KMS-11 (cell line): ENCODE measurements at regions not wholly inside any gene's neighbourhood (a gene's known extent, or its start where the extent isn't known, plus 50 kb on each side); places are given as distances from the start of the nearest gene placed in this dataset.

Experiments
- H2AFZ ChIP-seq: fragments of 200-600 bp; sonication (generic); 2 replicates; pipeline ENCODE4 v1.6.1; 2016; ENCODE audit warnings: antibody characterized with exemption, mixed run types, low read depth
- H3K27ac ChIP-seq: fragments of 200-600 bp; sonication (generic); 2 replicates; pipeline ENCODE4 v1.6.1; 2016; ENCODE audit warnings: mild to moderate bottlenecking, mixed run types
- H3K27me3 ChIP-seq: fragments of 200-600 bp; sonication (generic); 2 replicates; pipeline ENCODE4 v1.6.1; 2017; ENCODE audit warnings: mild to moderate bottlenecking, low read depth, mixed run types, moderate library complexity; ENCODE audit not compliant: insufficient read depth
- H3K36me3 ChIP-seq: fragments of 200-600 bp; sonication (generic); 2 replicates; pipeline ENCODE4 v1.6.1; 2017; ENCODE audit warnings: mild to moderate bottlenecking, mixed run types; ENCODE audit not compliant: insufficient read depth
- H3K4me1 ChIP-seq: fragments of 200-600 bp; sonication (generic); 2 replicates; pipeline ENCODE4 v1.6.1; 2016; ENCODE audit warnings: mild to moderate bottlenecking, low read depth, mixed run types; ENCODE audit not compliant: poor library complexity, severe bottlenecking
- H3K4me2 ChIP-seq: fragments of 200-600 bp; sonication (generic); 2 replicates; pipeline ENCODE4 v1.7.0; 2016; ENCODE audit warnings: mild to moderate bottlenecking, mixed run types
- H3K4me3 ChIP-seq: fragments of 200-600 bp; sonication (generic); IDR thresholded peaks from 2 replicates; pipeline ENCODE4 v1.6.1; 2017; ENCODE audit warnings: low read depth, low read length, mixed read lengths; ENCODE audit not compliant: insufficient read depth
- H3K79me2 ChIP-seq: fragments of 200-600 bp; sonication (generic); 2 replicates; pipeline ENCODE4 v1.6.1; 2016; ENCODE audit warnings: low read depth, mixed run types; ENCODE audit not compliant: insufficient read depth
- H3K9ac ChIP-seq: fragments of 200-600 bp; sonication (generic); 2 replicates; pipeline ENCODE4 v1.6.1; 2016; ENCODE audit warnings: mild to moderate bottlenecking, mixed run types
- H4K20me1 ChIP-seq: fragments of 200-600 bp; sonication (generic); 2 replicates; pipeline ENCODE4 v1.6.1; 2016; ENCODE audit warnings: mild to moderate bottlenecking, mixed run types; ENCODE audit not compliant: insufficient read depth
- TF ChIP-seq, protein P1 (sequence below): fragments of 200-600 bp; sonication (generic); conservative IDR thresholded peaks from 2 replicates; pipeline ENCODE4 v1.6.1; 2017; ENCODE audit warnings: low read depth, mild to moderate bottlenecking, antibody characterized with exemption, low read length, moderate library complexity, mixed read lengths

- no peaks in the 10 kb centered on the region for H3K4me1 ChIP-seq
- H2AFZ ChIP-seq = no peak overlapping the region
- no peaks in the 10 kb centered on the region for H3K36me3 ChIP-seq
- no peak overlapping the region for H3K4me2 ChIP-seq
- no peaks in the 10 kb centered on the region for H4K20me1 ChIP-seq
- H3K9ac ChIP-seq = no peak overlapping the region
- H3K27ac ChIP-seq = no peak overlapping the region
- no peaks in the 10 kb centered on the region for H3K79me2 ChIP-seq
- H3K27me3 ChIP-seq = no peaks in the 10 kb centered on the region
- no peak overlapping the region for H3K4me3 ChIP-seq
- TF ChIP-seq, protein P1, sequence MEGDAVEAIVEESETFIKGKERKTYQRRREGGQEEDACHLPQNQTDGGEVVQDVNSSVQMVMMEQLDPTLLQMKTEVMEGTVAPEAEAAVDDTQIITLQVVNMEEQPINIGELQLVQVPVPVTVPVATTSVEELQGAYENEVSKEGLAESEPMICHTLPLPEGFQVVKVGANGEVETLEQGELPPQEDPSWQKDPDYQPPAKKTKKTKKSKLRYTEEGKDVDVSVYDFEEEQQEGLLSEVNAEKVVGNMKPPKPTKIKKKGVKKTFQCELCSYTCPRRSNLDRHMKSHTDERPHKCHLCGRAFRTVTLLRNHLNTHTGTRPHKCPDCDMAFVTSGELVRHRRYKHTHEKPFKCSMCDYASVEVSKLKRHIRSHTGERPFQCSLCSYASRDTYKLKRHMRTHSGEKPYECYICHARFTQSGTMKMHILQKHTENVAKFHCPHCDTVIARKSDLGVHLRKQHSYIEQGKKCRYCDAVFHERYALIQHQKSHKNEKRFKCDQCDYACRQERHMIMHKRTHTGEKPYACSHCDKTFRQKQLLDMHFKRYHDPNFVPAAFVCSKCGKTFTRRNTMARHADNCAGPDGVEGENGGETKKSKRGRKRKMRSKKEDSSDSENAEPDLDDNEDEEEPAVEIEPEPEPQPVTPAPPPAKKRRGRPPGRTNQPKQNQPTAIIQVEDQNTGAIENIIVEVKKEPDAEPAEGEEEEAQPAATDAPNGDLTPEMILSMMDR = no peak
Measured at GRCh38 chr5:53180538-53180937, 71.0 kb upstream of the MOCS2 start.

DNA sequence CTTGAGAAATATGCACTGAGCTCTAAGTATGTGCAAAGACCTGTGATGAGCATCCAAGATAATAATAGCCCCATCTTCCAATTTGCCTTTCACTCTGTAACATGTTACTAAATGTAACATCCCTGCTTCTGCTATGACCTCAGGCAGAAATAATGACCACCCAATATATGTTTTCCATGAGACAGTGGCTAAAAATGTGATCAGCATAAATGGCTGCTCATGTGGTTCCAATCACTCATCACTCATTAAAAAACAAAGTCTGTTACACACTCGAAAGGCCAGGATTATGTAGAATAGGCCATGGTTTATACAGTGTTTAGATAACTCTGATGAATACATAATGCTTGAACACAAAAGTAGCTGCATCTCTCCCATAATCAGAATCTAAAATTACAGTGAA lies 71.4 kb upstream of the MOCS2 start:
- H3K4me1 ChIP-seq = no peaks in the 10 kb centered on the region
- no peaks in the 10 kb centered on the region for H3K79me2 ChIP-seq
- no peak overlapping the region for H3K9ac ChIP-seq
- no peak overlapping the region for H3K4me3 ChIP-seq
- H2AFZ ChIP-seq = no peak overlapping the region
- no peaks in the 10 kb centered on the region for H4K20me1 ChIP-seq
- H3K27ac ChIP-seq = no peak overlapping the region
- TF ChIP-seq, protein P1 = no peak
- no peaks in the 10 kb centered on the region for H3K36me3 ChIP-seq
- no peaks in the 10 kb centered on the region for H3K27me3 ChIP-seq
- no peak overlapping the region for H3K4me2 ChIP-seq

- Histone ChIP-seq H3K27ac (no peak overlapping the region), H3K9ac (no peak overlapping the region), H3K4me3 (no peak overlapping the region), H3K27me3 (no peaks in the 10 kb centered on the region), H4K20me1 (no peaks in the 10 kb centered on the region), H3K36me3 (no peaks in the 10 kb centered on the region), H3K79me2 (no peaks in the 10 kb centered on the region), H2AFZ (no peak overlapping the region), H3K4me2 (no peak overlapping the region), H3K4me1 (no peaks in the 10 kb centered on the region)
- TF ChIP-seq, protein P1 = no peak
Measured at GRCh38 chr5:53183880-53184279, 74.3 kb upstream of the MOCS2 start.

DNA sequence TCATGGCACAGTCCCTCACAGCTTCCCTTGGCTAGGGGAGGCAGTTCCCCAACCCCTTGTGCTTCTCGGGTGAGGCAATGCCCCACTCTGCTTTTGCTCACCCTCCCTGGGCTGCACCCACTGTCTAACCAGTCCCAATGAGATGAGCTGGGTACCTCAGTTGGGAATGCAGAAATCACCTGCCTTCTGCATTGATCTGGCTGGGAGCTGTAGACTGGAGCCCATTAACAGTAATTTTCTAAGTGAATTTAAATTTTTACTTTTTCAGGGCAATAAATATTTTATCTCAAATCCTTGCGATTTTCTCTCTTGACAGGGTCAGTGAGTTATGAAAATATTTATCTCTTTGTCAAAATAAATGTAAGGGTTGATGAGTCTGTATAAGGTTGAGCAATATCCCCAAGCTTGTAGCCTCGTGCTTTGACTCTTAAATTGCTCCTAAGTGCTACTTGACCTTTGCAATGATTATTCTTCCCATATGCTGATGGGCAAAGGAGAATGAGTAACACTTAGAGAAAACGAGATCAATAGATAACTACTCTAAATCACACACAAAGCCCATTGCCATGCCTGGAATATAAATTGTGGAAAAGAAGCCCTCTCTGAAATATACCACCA lies 82.1 kb upstream of the MOCS2 start:
- Histone ChIP-seq H3K4me1 (no peaks in the 10 kb centered on the region), H3K36me3 (no peaks in the 10 kb centered on the region), H2AFZ (no peak overlapping the region), H4K20me1 (no peaks in the 10 kb centered on the region), H3K9ac (no peak overlapping the region), H3K27ac (no peak overlapping the region), H3K4me2 (no peak overlapping the region), H3K27me3 (no peaks in the 10 kb centered on the region), H3K4me3 (no peak overlapping the region), H3K79me2 (no peaks in the 10 kb centered on the region)
- TF ChIP-seq, protein P1 = no peak
